Bronchial epithelial cell (primary cell): ENCODE measurements at regions not wholly inside any gene's neighbourhood (a gene's known extent, or its start where the extent isn't known, plus 50 kb on each side); places are given as distances from the start of the nearest gene placed in this dataset.

Experiments used
- DNase-seq: peaks from one replicate; pipeline ENCODE4 v3.0.0-alpha.2; 2010; ENCODE audit warnings: low read depth
- FAIRE-seq: peaks from 2 replicates; lab custom pipeline; 2011; peaks lifted over from hg19 to GRCh38; lab: Jason Lieb, UNC
- H3K27me3 ChIP-seq: 2 replicates; pipeline ENCODE4 v1.5.1; 2011; ENCODE audit warnings: low read length; ENCODE audit not compliant: control insufficient read depth, insufficient read depth
- H3K36me3 ChIP-seq: 2 replicates; pipeline ENCODE4 v1.5.1; 2011; ENCODE audit warnings: low read length; ENCODE audit not compliant: control insufficient read depth, insufficient read depth
- H3K4me3 ChIP-seq: 2 replicates; pipeline ENCODE4 v1.5.1; 2011; ENCODE audit warnings: mild to moderate bottlenecking, low read depth, low read length, control low read depth
- TF ChIP-seq, protein P1 (sequence below): IDR thresholded peaks from 2 replicates; pipeline ENCODE4 v1.5.1; 2011; ENCODE audit warnings: mild to moderate bottlenecking, moderate library complexity, low read length, control low read depth, inconsistent platforms; ENCODE audit not compliant: insufficient read depth, severe bottlenecking

DNA sequence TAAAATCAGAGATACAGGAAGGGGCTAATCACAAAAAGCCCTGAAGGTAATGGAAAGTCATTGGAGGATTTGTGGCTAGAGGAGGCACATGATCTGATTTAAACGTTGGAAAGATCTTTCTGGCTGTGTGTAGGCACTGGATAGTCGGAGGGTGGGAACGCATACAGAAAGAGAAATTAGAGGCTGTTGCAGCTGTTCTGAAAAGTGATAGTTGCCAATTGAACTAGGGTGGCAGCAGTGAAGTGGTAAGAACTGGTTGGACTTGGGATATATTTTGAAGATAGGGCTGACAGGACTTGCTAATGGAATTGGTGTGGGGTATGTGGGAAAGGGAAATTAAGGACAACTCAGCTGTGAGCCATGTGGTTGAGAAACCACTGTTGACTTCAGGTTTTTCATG lies 223.6 kb downstream of the OGFRL1 start:
- Histone ChIP-seq H3K36me3 (no peaks in the 10 kb centered on the region), H3K27me3 (no peaks in the 10 kb centered on the region), H3K4me3 (no peak overlapping the region)
- TF ChIP-seq, protein P1, sequence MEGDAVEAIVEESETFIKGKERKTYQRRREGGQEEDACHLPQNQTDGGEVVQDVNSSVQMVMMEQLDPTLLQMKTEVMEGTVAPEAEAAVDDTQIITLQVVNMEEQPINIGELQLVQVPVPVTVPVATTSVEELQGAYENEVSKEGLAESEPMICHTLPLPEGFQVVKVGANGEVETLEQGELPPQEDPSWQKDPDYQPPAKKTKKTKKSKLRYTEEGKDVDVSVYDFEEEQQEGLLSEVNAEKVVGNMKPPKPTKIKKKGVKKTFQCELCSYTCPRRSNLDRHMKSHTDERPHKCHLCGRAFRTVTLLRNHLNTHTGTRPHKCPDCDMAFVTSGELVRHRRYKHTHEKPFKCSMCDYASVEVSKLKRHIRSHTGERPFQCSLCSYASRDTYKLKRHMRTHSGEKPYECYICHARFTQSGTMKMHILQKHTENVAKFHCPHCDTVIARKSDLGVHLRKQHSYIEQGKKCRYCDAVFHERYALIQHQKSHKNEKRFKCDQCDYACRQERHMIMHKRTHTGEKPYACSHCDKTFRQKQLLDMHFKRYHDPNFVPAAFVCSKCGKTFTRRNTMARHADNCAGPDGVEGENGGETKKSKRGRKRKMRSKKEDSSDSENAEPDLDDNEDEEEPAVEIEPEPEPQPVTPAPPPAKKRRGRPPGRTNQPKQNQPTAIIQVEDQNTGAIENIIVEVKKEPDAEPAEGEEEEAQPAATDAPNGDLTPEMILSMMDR: no peak
- DNase-seq (no peak), FAIRE-seq (no peak)

DNA sequence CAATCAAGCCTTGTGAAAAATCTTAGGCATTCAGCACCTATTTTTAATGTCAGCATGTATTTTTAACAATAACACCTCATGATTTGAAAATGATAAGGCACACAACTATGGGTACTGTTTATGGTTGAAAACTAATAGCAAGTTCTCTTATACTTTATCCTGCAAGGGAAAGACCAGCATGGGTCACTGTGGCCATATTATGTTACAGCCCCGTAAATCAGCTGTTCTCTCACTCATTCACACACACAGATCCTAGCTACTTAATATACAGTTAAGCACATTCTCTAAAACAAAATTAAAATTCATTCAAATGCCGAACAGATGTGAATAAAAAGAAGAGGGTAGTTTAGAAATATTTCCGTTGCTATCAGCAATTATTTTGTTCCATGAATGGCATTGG lies 224.4 kb downstream of the OGFRL1 start:
- FAIRE-seq: no peak
- Histone ChIP-seq H3K36me3 (no peaks in the 10 kb centered on the region), H3K4me3 (no peak overlapping the region), H3K27me3 (no peaks in the 10 kb centered on the region)
- TF ChIP-seq, protein P1: no peak
- no peak for DNase-seq

GRCh38 chr6:71523548-71523947 lies 234.9 kb downstream of the OGFRL1 start:
- DNase-seq (no peak), FAIRE-seq (no peak)
- no peak overlapping the region for H3K4me3 ChIP-seq
- H3K27me3 ChIP-seq: no peaks in the 10 kb centered on the region
- no peaks in the 10 kb centered on the region for H3K36me3 ChIP-seq
- TF ChIP-seq, protein P1: no peak

DNA sequence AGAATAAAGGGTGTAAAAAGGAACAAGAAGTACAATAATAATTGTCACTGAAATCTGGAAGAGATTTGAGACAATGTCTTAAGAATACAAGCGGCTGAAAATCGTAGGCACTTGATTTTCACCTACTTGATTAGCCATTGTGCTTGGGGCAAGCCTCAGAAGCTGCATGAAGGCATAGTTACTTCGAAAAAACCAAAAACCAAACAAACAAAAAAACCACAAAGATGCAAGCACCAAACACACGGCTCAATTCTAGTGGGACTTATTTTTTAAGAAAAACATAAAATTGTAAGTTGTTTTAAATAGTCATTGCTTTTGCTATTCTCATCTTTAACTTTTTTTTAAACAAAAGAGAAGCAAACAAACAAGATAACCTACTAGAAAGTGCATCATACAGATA lies 235.6 kb downstream of the OGFRL1 start:
- no peaks in the 10 kb centered on the region for H3K36me3 ChIP-seq
- DNase-seq: no peak
- TF ChIP-seq, protein P1: no peak
- FAIRE-seq: no peak
- no peak overlapping the region for H3K4me3 ChIP-seq
- H3K27me3 ChIP-seq: no peaks in the 10 kb centered on the region

DNA sequence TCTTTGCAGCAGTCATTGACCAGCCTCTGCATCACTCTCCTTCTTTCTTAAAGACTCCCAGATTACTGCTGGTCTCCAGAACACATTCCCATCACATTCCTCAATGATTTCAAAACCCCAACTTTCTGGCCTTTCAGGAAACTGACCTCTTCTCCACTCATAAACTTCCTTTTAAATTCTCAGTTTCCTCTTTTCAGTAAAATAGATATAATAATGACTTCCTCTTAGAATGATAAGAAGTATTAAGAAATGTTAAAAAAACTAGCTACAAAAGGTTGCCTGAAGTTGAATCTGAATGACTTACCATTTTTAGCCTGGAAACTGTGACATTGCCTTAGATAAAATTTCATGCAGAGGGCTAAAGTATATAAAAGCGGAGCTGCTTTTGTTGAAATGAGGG lies 239.3 kb downstream of the OGFRL1 start:
- TF ChIP-seq, protein P1: no peak
- no peaks in the 10 kb centered on the region for H3K27me3 ChIP-seq
- no peak overlapping the region for H3K4me3 ChIP-seq
- DNase-seq: no peak
- H3K36me3 ChIP-seq: no peaks in the 10 kb centered on the region
- no peak for FAIRE-seq

GRCh38 chr6:71529026-71529425 lies 240.4 kb downstream of the OGFRL1 start:
- TF ChIP-seq, protein P1: no peak
- H3K36me3 ChIP-seq: no peaks in the 10 kb centered on the region
- H3K27me3 ChIP-seq: no peaks in the 10 kb centered on the region
- H3K4me3 ChIP-seq: no peak overlapping the region
- DNase-seq (no peak), FAIRE-seq (no peak)
